Bronchial epithelial cell (primary cell): ENCODE measurements at regions not wholly inside any gene's neighbourhood (a gene's known extent, or its start where the extent isn't known, plus 50 kb on each side); places are given as distances from the start of the nearest gene placed in this dataset.

Experiments used
- DNase-seq: peaks from one replicate; pipeline ENCODE4 v3.0.0-alpha.2; 2010; ENCODE audit warnings: low read depth
- FAIRE-seq: peaks from 2 replicates; lab custom pipeline; 2011; peaks lifted over from hg19 to GRCh38; lab: Jason Lieb, UNC
- H3K27me3 ChIP-seq: 2 replicates; pipeline ENCODE4 v1.5.1; 2011; ENCODE audit warnings: low read length; ENCODE audit not compliant: control insufficient read depth, insufficient read depth
- H3K36me3 ChIP-seq: 2 replicates; pipeline ENCODE4 v1.5.1; 2011; ENCODE audit warnings: low read length; ENCODE audit not compliant: control insufficient read depth, insufficient read depth
- H3K4me3 ChIP-seq: 2 replicates; pipeline ENCODE4 v1.5.1; 2011; ENCODE audit warnings: mild to moderate bottlenecking, low read depth, low read length, control low read depth
- TF ChIP-seq, protein P1 (sequence below): IDR thresholded peaks from 2 replicates; pipeline ENCODE4 v1.5.1; 2011; ENCODE audit warnings: mild to moderate bottlenecking, moderate library complexity, low read length, control low read depth, inconsistent platforms; ENCODE audit not compliant: insufficient read depth, severe bottlenecking

- FAIRE-seq (no peak), DNase-seq (peak; percentile 12)
- H3K4me3 ChIP-seq: no peak overlapping the region
- H3K27me3 ChIP-seq: no peaks in the 10 kb centered on the region
- TF ChIP-seq, protein P1, sequence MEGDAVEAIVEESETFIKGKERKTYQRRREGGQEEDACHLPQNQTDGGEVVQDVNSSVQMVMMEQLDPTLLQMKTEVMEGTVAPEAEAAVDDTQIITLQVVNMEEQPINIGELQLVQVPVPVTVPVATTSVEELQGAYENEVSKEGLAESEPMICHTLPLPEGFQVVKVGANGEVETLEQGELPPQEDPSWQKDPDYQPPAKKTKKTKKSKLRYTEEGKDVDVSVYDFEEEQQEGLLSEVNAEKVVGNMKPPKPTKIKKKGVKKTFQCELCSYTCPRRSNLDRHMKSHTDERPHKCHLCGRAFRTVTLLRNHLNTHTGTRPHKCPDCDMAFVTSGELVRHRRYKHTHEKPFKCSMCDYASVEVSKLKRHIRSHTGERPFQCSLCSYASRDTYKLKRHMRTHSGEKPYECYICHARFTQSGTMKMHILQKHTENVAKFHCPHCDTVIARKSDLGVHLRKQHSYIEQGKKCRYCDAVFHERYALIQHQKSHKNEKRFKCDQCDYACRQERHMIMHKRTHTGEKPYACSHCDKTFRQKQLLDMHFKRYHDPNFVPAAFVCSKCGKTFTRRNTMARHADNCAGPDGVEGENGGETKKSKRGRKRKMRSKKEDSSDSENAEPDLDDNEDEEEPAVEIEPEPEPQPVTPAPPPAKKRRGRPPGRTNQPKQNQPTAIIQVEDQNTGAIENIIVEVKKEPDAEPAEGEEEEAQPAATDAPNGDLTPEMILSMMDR: no peak
- no peaks in the 10 kb centered on the region for H3K36me3 ChIP-seq
Measured at GRCh38 chr1:57550092-57550491, 126.2 kb upstream of the DAB1 start.

DNA sequence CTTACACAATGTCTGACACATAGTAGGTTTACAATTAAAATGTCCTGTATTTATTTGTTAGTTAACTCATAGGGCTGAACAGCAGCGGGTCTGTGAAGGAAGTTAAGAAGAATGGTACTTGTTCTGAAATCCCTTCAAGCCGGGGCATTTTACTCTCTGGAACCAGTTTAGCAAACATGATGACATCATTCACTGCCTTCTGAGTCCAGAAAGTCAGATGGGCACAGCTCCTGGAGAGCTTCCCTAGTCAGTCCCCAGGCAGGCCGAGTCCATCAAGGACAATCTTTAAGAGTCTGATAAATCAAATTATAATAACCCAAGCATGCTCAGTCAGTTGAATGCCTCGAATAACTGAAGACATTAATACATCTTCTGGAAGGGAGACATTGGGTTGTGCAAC lies 125.4 kb upstream of the DAB1 start:
- no peak overlapping the region for H3K4me3 ChIP-seq
- TF ChIP-seq, protein P1: no peak
- FAIRE-seq (no peak), DNase-seq (peak; percentile 48)
- H3K27me3 ChIP-seq: no peaks in the 10 kb centered on the region
- no peaks in the 10 kb centered on the region for H3K36me3 ChIP-seq

DNA sequence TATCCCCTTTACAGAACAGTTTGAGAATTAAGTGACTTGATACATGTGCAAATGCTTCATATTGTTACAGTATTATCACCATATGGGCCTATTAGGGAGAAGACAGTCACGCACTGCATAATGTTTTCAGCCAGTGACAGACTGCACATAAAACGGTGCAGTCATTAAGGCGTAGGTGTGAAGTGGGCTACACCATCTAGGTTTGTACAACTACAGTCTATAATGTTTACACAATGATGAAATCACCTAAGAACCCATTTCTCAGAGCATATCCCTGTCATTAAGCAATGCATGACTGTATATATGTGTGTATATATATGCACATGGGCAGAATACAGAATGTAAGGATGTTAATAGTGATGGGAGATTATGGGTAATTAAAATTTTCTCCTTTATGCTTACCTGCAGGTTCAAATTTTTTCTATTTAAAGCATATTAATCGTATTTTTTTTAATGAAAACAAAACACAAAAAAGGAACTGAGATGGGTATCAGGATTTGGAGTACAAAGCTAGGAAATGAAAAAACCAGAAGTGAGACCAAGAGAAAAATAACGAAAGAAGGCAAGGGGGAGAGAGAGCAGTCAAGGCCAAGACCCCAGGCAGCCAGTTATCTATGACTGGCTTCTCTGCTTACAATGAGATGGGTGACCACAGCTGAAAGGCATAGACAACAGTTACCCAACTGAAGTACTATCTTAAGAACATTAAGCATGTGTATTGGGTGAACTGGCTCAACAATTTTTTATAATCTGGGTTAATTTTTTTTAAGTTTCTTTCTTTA lies 122.9 kb upstream of the DAB1 start:
- Histone ChIP-seq H3K4me3 (no peak overlapping the region), H3K27me3 (no peaks in the 10 kb centered on the region), H3K36me3 (no peaks in the 10 kb centered on the region)
- FAIRE-seq (no peak), DNase-seq (peak; percentile 35)
- TF ChIP-seq, protein P1: no peak

DNA sequence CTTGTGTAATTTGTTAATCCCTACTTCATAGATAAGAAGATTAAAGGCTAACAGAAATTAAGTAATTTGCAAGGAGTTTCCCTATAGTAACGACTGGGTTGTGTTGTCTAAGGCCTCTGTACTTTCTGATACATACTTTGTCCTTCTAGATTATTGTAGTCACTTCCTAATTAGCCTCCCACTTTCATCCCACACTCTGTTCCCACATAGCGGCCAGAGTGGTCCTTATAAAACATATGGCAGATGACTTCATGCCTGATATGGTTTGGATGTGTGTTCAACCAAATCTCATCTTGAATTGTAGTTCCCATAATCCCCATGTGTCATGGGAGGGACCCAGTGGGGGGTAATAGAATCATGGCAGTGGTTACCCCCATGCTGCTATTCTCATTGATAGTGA lies 120.5 kb upstream of the DAB1 start:
- TF ChIP-seq, protein P1: no peak
- no peak for DNase-seq
- Histone ChIP-seq H3K36me3 (no peaks in the 10 kb centered on the region), H3K27me3 (no peaks in the 10 kb centered on the region), H3K4me3 (no peak overlapping the region)
- no peak for FAIRE-seq

GRCh38 chr1:57536749-57537423 lies 113.0 kb upstream of the DAB1 start:
- FAIRE-seq: no peak
- Histone ChIP-seq H3K36me3 (no peaks in the 10 kb centered on the region), H3K4me3 (no peak overlapping the region), H3K27me3 (no peaks in the 10 kb centered on the region)
- no peak for DNase-seq
- TF ChIP-seq, protein P1: no peak
